ENCODE measurements at regions not wholly inside any gene's neighbourhood (a gene's known extent, or its start where the extent isn't known, plus 50 kb on each side); places are given as distances from the start of the nearest gene placed in this dataset.

DNA sequence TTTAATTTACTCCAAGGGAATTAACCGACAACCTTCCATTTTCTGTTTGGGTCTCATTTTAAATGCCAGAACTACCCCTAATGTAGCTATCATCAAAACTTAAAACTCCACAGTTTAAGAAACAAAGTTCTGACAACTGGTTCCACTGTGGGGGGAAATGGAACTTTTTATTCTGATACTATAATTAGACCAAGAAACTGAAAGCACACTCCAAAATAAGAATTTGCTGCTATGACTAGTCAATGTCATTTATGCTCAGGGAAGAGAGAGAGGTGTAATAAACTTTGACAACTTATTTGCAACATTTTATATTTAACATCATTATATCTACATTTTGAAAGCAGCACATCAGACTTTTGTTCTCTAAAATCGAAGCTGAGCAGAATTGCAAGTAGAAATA, 169.2 kb downstream of the ANXA2 start:
- no peaks in the 10 kb centered on the region for H3K36me3 Mint-ChIP-seq (ENCODE audit: low read depth)
- H3K4me3 Mint-ChIP-seq, result no peak overlapping the region
- DNase-seq (ENCODE audit: low spot score), result no peak
- H3K9me3 Mint-ChIP-seq, result no peaks in the 10 kb centered on the region
- intact Hi-C loops (cut with micrococcal nuclease), result no loop called here
- H3K27ac Mint-ChIP-seq, result no peak overlapping the region
- H3K4me1 Mint-ChIP-seq (ENCODE audit: low read depth), result peaks cover 8% of the 10 kb centered on the region
- H3K27me3 Mint-ChIP-seq (ENCODE audit: insufficient read depth), result peaks cover 13% of the 10 kb centered on the region

DNA sequence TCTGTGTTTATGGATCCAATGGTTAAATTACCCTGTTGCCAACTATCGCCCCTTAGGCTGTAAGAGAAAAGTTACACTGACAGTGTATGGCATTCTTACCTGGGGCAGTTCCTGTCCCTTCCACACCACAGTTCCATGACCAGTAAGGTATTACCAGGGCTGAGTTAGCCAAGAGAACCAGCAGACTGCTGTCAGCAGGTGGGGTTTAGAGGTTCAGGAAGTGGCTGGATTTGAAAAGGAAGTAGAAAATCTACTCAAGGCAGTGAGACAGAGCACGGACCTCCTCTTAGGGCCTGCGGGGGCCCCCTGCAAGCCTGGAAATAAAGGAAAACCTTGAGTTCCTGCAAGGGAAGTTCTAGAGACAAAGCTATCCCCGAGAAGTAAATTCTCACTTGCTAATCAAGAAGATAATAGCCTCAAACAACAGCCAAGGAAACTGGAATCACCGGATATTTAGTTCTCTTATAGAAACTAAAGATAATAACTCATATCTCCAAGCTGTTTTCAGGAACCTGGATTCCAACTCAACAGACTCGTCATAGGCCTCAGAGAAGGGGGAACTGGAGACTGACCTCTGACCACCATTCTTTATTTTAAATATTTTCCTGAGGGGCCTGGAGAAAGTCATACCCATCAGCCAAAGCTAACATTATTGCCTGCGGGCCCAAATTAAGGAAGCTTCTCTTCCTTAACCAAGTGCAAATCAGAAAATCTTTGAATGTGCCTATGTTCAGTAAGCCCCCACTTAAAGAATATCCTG, 161.7 kb downstream of the ANXA2 start:
- H3K27me3 Mint-ChIP-seq (ENCODE audit: insufficient read depth), result peaks cover 18% of the 10 kb centered on the region
- no peaks in the 10 kb centered on the region for H3K36me3 Mint-ChIP-seq (ENCODE audit: low read depth)
- H3K27ac Mint-ChIP-seq, result no peak overlapping the region
- intact Hi-C loops (cut with micrococcal nuclease), result no loop called here
- H3K9me3 Mint-ChIP-seq, result no peaks in the 10 kb centered on the region
- peaks cover 10% of the 10 kb centered on the region for H3K4me1 Mint-ChIP-seq (ENCODE audit: low read depth)
- H3K4me3 Mint-ChIP-seq, result no peak overlapping the region
- DNase-seq (ENCODE audit: low spot score), result no peak

DNA sequence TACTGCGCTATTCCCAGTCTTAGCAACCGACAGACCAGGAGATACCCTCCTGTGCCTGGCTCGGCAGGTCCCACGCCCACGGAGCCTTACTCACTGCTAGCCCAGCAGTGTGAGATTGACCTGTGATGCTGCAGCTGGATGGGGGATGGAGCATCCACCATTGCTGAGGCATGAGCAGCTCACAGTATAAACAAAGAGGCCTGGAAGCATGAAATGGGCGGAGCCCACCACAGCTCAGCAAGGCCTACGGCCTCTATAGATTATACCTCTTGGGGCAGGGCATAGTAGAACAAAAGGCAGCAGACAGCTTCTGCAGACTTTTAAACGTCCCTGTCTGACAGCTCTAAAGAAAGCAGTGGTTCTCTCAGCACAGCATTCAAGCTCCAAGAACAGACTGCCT, 160.3 kb downstream of the ANXA2 start:
- Mint-ChIP-seq H3K27me3 (ENCODE audit: insufficient read depth) (peaks cover 18% of the 10 kb centered on the region), H3K4me3 (no peak overlapping the region), H3K27ac (no peak overlapping the region), H3K36me3 (ENCODE audit: low read depth) (no peaks in the 10 kb centered on the region), H3K4me1 (ENCODE audit: low read depth) (peaks cover 10% of the 10 kb centered on the region), H3K9me3 (peaks cover 2% of the 10 kb centered on the region)
- intact Hi-C loops (cut with micrococcal nuclease), result no loop called here
- DNase-seq (ENCODE audit: low spot score), result no peak

DNA sequence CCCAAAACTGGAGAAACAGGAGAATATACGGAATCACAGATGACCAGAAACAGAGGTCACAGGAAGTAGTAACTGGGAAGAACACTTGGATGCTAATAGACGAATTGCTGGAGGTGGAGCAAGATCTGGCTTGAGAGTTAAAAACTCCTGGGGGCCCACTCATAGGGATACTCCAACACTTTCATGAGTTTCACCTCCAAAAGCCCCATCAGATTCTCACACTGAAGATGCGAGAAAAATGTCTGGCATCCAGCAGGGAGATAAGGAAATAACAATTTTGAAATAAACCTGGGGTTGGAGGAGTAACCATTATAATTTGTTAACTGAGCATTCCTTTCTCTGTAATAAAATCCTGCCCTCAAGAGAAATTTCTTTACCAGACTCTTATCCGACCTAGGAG, 154.0 kb downstream of the ANXA2 start:
- intact Hi-C loops (cut with micrococcal nuclease), result no loop called here
- Mint-ChIP-seq H3K27me3 (ENCODE audit: insufficient read depth) (peaks cover 44% of the 10 kb centered on the region), H3K4me1 (ENCODE audit: low read depth) (no peaks in the 10 kb centered on the region), H3K36me3 (ENCODE audit: low read depth) (no peaks in the 10 kb centered on the region), H3K9me3 (peaks cover 2% of the 10 kb centered on the region), H3K4me3 (no peak overlapping the region), H3K27ac (no peak overlapping the region)
- DNase-seq (ENCODE audit: low spot score), result no peak

DNA sequence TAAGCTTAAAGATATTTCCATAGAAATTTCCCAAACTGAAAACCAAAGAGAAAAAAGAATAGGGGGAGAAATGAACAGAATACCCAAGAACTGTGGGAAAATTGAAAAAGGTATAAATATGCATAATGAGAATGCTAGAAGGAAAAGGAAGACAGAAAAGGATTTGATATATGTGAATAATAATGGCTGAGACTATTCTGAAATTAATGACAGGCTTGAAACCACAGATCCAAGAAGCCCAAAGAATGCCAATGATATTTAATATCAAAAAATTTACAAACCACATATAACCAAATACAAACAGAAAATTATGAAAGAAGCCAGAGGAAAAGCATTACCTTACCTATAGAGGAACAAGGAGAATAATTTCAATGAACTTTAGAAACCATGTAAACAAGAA, 153.0 kb downstream of the ANXA2 start:
- H3K9me3 Mint-ChIP-seq, result peaks cover 2% of the 10 kb centered on the region
- H3K4me1 Mint-ChIP-seq (ENCODE audit: low read depth), result no peaks in the 10 kb centered on the region
- H3K36me3 Mint-ChIP-seq (ENCODE audit: low read depth), result no peaks in the 10 kb centered on the region
- peaks cover 40% of the 10 kb centered on the region for H3K27me3 Mint-ChIP-seq (ENCODE audit: insufficient read depth)
- H3K27ac Mint-ChIP-seq, result no peak overlapping the region
- no peak for DNase-seq (ENCODE audit: low spot score)
- H3K4me3 Mint-ChIP-seq, result no peak overlapping the region
- intact Hi-C loops (cut with micrococcal nuclease), result no loop called here

DNA sequence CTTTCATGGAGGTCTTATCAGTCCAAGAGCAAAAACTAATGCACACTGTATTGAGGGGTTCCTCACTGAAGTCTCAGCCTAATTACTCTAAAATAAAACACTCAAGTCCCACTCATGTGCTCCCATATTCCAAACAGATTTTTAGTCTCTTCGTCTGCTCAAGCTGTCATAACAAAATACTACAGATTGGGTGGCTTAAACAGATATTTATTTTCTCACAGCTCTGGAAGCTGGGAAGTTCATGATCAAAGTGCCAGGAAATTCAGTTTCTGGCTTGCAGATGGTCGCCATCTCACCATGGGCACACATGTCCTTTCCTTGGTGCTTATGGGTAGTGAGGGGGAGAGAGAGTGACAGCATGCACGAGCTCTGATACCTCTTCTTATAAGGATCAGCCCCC, 147.5 kb downstream of the ANXA2 start:
- no peak overlapping the region for H3K27ac Mint-ChIP-seq
- H3K9me3 Mint-ChIP-seq, result no peaks in the 10 kb centered on the region
- intact Hi-C loops (cut with micrococcal nuclease), result no loop called here
- peaks cover 43% of the 10 kb centered on the region for H3K27me3 Mint-ChIP-seq (ENCODE audit: insufficient read depth)
- H3K4me1 Mint-ChIP-seq (ENCODE audit: low read depth), result peaks cover 3% of the 10 kb centered on the region
- H3K4me3 Mint-ChIP-seq, result no peak overlapping the region
- no peak for DNase-seq (ENCODE audit: low spot score)
- H3K36me3 Mint-ChIP-seq (ENCODE audit: low read depth), result no peaks in the 10 kb centered on the region

DNA sequence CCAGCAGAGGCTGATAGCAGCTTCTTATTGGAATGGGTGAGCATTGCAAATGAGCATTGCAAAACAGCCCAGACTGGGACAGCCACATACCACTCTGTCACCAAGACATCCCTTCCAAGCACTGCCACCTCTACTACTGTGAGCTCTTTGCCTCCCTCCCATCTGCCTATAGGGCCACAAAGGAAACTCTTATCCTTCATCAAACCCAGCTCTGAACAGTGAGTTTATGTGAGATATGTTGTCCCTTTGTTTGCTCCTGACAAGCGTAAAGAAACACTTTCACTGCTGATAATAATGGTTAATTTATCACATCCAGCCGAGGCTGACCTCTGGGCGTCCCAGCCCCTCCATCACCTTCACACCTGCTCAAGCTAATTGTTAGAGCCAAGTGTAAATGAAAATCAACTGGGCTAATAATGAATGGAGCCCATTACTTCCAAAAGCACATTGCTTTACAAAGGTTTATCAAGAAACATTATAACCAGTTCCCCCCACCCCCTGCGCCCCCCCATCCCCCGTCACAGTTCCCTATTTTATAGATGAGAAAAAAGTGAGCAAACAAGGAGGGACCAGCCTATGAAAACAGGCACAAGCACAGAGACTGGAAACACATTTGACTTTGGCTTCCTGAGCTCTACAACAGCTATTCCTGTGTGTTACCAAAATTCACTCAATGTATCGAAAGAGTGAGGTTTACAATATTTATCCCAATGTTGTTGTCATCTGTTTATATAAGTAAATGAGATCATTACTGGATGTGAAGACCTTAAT, 146.3 kb downstream of the ANXA2 start:
- Mint-ChIP-seq H3K27ac (no peak overlapping the region), H3K27me3 (ENCODE audit: insufficient read depth) (peaks cover 33% of the 10 kb centered on the region)

DNA sequence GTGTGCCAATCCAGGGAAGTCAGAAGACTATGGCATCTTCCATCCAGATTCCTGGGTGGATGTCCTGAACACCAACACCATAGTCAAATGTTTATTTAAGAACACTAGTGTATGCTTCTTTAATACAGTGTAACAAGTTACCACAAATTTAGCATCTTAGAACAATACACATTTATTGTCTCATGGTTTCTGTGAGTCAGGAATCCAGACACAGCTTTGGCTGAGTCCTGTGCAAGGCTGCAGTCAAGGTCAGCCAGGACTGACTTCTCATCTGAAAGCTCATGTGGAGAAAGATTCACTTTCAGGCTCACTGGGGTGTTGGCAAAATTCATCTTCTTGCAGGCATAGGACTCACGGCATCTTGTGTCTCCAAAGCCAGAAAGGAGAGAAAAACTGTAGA, 143.4 kb downstream of the ANXA2 start:
- Mint-ChIP-seq H3K9me3 (no peaks in the 10 kb centered on the region), H3K4me1 (ENCODE audit: low read depth) (peaks cover 9% of the 10 kb centered on the region), H3K27me3 (ENCODE audit: insufficient read depth) (peaks cover 39% of the 10 kb centered on the region), H3K36me3 (ENCODE audit: low read depth) (no peaks in the 10 kb centered on the region), H3K27ac (no peak overlapping the region), H3K4me3 (no peak overlapping the region)
- intact Hi-C loops (cut with micrococcal nuclease), result no loop called here
- no peak for DNase-seq (ENCODE audit: low spot score)

More for the DNA sequence above, 146.3 kb downstream of the ANXA2 start:
- Mint-ChIP-seq H3K36me3 (ENCODE audit: low read depth) (no peaks in the 10 kb centered on the region), H3K4me1 (ENCODE audit: low read depth) (peaks cover 9% of the 10 kb centered on the region), H3K4me3 (no peak overlapping the region), H3K9me3 (no peaks in the 10 kb centered on the region)
- no peak for DNase-seq (ENCODE audit: low spot score)
- intact Hi-C loops (cut with micrococcal nuclease), result no loop called here

DNA sequence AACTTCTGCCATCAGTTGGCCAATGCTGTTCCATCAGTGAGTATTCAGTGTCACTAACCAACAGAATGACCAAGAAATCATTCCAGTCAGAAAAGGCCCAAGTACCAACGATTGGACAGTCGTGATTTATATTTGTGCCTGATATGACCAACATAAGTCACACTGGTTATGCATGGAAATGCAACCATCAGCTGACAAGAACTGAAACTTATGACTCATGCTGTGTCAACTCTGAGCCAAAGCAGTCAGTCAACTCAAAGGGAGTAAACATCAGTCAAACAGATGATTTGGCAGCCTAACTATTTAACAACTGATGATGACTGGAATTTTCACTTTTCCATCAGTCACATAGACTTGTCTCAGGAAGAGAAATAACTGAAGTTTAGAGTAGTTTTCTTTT, 142.4 kb downstream of the ANXA2 start:
- Mint-ChIP-seq H3K4me1 (ENCODE audit: low read depth) (peaks cover 9% of the 10 kb centered on the region), H3K36me3 (ENCODE audit: low read depth) (no peaks in the 10 kb centered on the region), H3K9me3 (no peaks in the 10 kb centered on the region), H3K27me3 (ENCODE audit: insufficient read depth) (peaks cover 45% of the 10 kb centered on the region), H3K27ac (peak overlapping the region; percentile 7), H3K4me3 (no peak overlapping the region)
- DNase-seq (ENCODE audit: low spot score), result peak; percentile 26
- intact Hi-C loops (cut with micrococcal nuclease), result loop anchor here (1.0 to 5.0 kb wide), 2 partner anchors 336 to 458 kb away; no protein-coding TSS in a partner anchor

DNA sequence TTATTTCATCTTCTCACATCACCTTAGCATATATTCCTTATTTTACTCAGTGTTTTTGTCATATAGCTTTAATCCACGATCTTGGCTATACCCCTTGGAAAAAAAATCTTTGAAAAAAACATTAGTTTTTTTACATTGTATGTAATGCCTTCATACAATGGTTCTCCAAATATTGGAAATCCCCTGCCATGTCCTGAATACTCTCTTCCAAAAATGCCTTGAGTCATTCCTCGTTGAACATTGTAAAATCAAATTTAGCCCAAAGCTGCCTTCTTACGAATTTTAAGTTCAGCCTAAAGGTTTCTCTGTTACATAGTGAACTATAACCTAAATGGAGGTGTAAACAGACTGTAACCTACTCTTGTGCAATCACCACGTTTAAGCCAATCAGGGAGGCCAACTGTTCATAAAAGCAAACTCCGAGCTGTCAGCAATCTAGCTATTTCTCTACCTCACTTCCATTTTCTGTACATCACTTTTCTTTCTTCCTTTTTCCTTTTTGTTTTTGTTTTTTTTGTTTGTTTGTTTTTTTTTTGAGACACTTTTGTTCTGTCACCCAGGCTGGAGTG, 140.1 kb downstream of the ANXA2 start:
- Mint-ChIP-seq H3K9me3 (no peaks in the 10 kb centered on the region), H3K27me3 (ENCODE audit: insufficient read depth) (peaks cover 33% of the 10 kb centered on the region), H3K4me3 (no peak overlapping the region), H3K27ac (no peak overlapping the region), H3K36me3 (ENCODE audit: low read depth) (no peaks in the 10 kb centered on the region), H3K4me1 (ENCODE audit: low read depth) (peaks cover 9% of the 10 kb centered on the region)
- DNase-seq (ENCODE audit: low spot score), result no peak
- intact Hi-C loops (cut with micrococcal nuclease), result loop anchor here (5.0 kb wide), 1 partner anchor 460 kb away; no protein-coding TSS in a partner anchor

DNA sequence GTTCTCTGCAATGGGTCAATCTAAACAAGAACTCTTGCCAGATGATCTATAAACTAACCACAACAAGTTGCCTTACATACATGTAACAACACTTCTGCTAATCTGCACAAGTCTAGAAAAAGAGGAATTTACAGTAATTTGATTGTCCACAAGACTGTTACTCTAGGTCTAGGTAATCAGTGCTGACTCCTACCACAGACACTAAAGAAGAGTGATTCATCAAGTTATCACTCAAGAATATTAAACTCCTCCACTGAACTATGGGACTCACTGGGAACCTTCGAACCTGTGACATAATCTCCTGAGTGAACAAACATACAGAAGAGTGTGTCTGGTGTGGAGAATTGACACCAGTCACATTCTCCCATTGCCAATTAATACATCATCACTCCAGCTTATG, 138.3 kb downstream of the ANXA2 start:
- Mint-ChIP-seq H3K4me3 (no peak overlapping the region), H3K9me3 (no peaks in the 10 kb centered on the region), H3K27ac (no peak overlapping the region), H3K27me3 (ENCODE audit: insufficient read depth) (peaks cover 25% of the 10 kb centered on the region), H3K36me3 (ENCODE audit: low read depth) (no peaks in the 10 kb centered on the region), H3K4me1 (ENCODE audit: low read depth) (peaks cover 9% of the 10 kb centered on the region)
- DNase-seq (ENCODE audit: low spot score), result no peak
- intact Hi-C loops (cut with micrococcal nuclease), result loop anchor here (5.0 kb wide), 1 partner anchor 462 kb away; no protein-coding TSS in a partner anchor

DNA sequence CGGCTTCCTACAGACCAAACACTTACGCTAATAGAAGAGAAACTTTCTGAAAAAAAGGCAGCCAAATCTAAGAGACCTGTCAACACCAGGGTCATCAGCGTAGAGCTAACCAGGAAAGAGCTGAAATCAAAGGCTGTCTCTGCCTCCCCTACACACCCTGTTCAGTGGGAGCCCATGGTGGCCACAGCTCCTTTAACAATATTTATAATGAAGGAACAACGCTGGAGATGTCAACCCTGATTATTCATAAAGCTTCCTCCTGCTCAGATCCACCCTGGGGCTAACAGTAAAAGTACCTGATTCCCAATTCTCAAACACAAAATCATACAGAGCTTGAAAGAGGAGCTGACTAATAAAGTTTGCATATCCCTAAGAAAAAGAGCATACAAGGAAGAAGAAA, 133.7 kb downstream of the ANXA2 start:
- Mint-ChIP-seq H3K4me3 (no peak overlapping the region), H3K9me3 (no peaks in the 10 kb centered on the region), H3K4me1 (ENCODE audit: low read depth) (no peaks in the 10 kb centered on the region), H3K36me3 (ENCODE audit: low read depth) (no peaks in the 10 kb centered on the region), H3K27me3 (ENCODE audit: insufficient read depth) (peaks cover 42% of the 10 kb centered on the region), H3K27ac (no peak overlapping the region)
- no peak for DNase-seq (ENCODE audit: low spot score)
- intact Hi-C loops (cut with micrococcal nuclease), result no loop called here

DNA sequence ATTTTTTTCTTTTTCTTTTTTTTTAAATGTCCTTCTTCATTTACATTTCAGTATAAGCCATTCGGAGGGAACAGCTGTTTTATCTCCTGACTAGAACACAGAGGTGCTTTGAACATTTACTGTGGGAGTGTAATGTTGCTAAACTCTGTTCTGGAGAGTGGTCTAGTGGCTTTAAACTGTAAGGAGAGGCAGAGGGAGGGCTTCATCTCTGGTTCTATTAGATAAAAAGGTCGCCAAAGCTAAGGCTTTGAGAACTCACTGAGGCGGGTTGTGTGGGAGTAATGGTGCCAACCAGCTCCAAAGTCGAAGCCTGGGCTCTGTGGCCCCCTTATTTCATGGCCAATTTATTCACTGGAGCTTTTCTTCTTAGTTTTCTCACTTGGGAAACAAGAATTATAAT, 133.2 kb downstream of the ANXA2 start:
- no peak overlapping the region for H3K27ac Mint-ChIP-seq
- intact Hi-C loops (cut with micrococcal nuclease), result no loop called here
- H3K36me3 Mint-ChIP-seq (ENCODE audit: low read depth), result no peaks in the 10 kb centered on the region
- H3K27me3 Mint-ChIP-seq (ENCODE audit: insufficient read depth), result peaks cover 42% of the 10 kb centered on the region
- DNase-seq (ENCODE audit: low spot score), result no peak
- H3K4me1 Mint-ChIP-seq (ENCODE audit: low read depth), result no peaks in the 10 kb centered on the region
- H3K4me3 Mint-ChIP-seq, result no peak overlapping the region
- no peaks in the 10 kb centered on the region for H3K9me3 Mint-ChIP-seq
